ENCODE measurements at regions not wholly inside any gene's neighbourhood (a gene's known extent, or its start where the extent isn't known, plus 50 kb on each side); places are given as distances from the start of the nearest gene placed in this dataset.

DNA sequence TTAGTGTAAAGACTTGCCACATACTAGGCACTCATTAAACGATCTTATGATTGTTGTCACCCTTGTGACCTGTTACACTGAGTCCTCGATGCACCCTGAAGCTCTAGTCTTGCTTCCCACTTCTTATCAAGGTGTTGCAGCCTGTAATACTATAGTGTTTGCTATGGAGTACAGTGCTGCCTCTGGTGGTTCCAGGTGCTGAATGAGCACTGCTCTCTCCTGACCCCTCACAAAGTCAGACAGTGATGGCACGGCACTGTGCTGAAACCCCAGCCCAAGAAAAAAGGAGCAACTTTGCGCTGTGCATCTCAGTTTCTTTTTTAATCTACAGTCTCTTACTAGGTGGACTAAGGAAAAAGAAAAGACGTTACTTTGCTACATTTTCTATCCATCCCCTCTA lies 106.3 kb downstream of the GC start:
- 64 to 74% methylated on average over 3 to 5 of the region's 5 CpGs for WGBS, 2 experiments (ENCODE audit: insufficient coverage in 1 of 2, insufficient read length in 1 of 2)
- H3K4me1 Mint-ChIP-seq = peaks cover 18% of the 10 kb centered on the region
- peak; percentile 50 for DNase-seq
- no peaks in the 10 kb centered on the region for H3K9me3 Mint-ChIP-seq
- Histone ChIP-seq H3K27ac (ENCODE audit: low read depth, low read length) (no peak overlapping the region), H3K4me1 (ENCODE audit: control insufficient read depth, insufficient read depth, low read length) (peaks cover 3% of the 10 kb centered on the region), H3K4me3 (ENCODE audit: low read length) (no peak overlapping the region), H3K9me3 (ENCODE audit: control insufficient read depth, low read length) (no peaks in the 10 kb centered on the region), H3K27me3 (ENCODE audit: control insufficient read depth, insufficient read depth, low read length, poor library complexity, severe bottlenecking) (no peaks in the 10 kb centered on the region), H3K36me3 (ENCODE audit: control insufficient read depth, insufficient read depth, low read length) (no peaks in the 10 kb centered on the region), H3K9ac (ENCODE audit: extremely low read depth, low read length, poor library complexity, severe bottlenecking) (no peak overlapping the region)
- H3K36me3 Mint-ChIP-seq (ENCODE audit: low read depth) = peaks cover 2% of the 10 kb centered on the region
- H3K27me3 Mint-ChIP-seq (ENCODE audit: insufficient read depth) = no peaks in the 10 kb centered on the region
- TF ChIP-seq, protein P1, sequence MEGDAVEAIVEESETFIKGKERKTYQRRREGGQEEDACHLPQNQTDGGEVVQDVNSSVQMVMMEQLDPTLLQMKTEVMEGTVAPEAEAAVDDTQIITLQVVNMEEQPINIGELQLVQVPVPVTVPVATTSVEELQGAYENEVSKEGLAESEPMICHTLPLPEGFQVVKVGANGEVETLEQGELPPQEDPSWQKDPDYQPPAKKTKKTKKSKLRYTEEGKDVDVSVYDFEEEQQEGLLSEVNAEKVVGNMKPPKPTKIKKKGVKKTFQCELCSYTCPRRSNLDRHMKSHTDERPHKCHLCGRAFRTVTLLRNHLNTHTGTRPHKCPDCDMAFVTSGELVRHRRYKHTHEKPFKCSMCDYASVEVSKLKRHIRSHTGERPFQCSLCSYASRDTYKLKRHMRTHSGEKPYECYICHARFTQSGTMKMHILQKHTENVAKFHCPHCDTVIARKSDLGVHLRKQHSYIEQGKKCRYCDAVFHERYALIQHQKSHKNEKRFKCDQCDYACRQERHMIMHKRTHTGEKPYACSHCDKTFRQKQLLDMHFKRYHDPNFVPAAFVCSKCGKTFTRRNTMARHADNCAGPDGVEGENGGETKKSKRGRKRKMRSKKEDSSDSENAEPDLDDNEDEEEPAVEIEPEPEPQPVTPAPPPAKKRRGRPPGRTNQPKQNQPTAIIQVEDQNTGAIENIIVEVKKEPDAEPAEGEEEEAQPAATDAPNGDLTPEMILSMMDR (conservative IDR thresholded peaks at IDR 0.05) = peak; percentile 56
- H3K27ac Mint-ChIP-seq = no peak overlapping the region
- H3K4me3 Mint-ChIP-seq = no peak overlapping the region

DNA sequence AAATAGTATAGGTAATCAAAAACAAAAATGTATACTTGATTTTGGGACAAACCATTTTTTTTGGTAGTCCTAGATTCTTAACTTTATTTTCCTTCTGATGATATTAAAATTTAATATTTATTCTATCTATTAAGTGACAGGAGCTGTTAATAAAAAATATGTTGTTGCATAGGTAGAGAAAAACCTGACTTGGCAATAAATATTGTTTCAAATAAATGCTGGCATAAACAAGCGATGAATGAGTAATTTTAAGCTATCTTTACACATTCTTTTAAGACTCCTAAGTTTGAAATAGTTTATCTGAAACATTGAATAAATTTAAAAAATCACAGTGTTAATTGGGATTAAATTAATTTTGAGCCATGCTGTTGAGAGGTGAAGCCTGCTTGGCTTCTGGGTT lies 114.6 kb downstream of the GC start:
- Histone ChIP-seq H3K9me3 (ENCODE audit: control insufficient read depth, low read length) (peaks cover 7% of the 10 kb centered on the region), H3K36me3 (ENCODE audit: control insufficient read depth, insufficient read depth, low read length) (no peaks in the 10 kb centered on the region), H3K27ac (ENCODE audit: low read depth, low read length) (no peak overlapping the region), H3K9ac (ENCODE audit: extremely low read depth, low read length, poor library complexity, severe bottlenecking) (no peak overlapping the region), H3K4me1 (ENCODE audit: control insufficient read depth, insufficient read depth, low read length) (peaks cover 3% of the 10 kb centered on the region), H3K4me3 (ENCODE audit: low read length) (no peak overlapping the region), H3K27me3 (ENCODE audit: control insufficient read depth, insufficient read depth, low read length, poor library complexity, severe bottlenecking) (no peaks in the 10 kb centered on the region)
- H3K27ac Mint-ChIP-seq = no peak overlapping the region
- H3K27me3 Mint-ChIP-seq (ENCODE audit: insufficient read depth) = no peaks in the 10 kb centered on the region
- no peak for DNase-seq
- no peak overlapping the region for H3K4me3 Mint-ChIP-seq
- peaks cover 9% of the 10 kb centered on the region for H3K9me3 Mint-ChIP-seq
- H3K36me3 Mint-ChIP-seq (ENCODE audit: low read depth) = peaks cover 5% of the 10 kb centered on the region
- 100% methylated on average over 1 of the region's 1 CpG; no CpG with 5 or more reads in 1 of the 2 experiments for WGBS, 2 experiments (ENCODE audit: insufficient coverage in 1 of 2, insufficient read length in 1 of 2)
- TF ChIP-seq, protein P1 (conservative IDR thresholded peaks at IDR 0.05) = no peak
- H3K4me1 Mint-ChIP-seq = peaks cover 18% of the 10 kb centered on the region

DNA sequence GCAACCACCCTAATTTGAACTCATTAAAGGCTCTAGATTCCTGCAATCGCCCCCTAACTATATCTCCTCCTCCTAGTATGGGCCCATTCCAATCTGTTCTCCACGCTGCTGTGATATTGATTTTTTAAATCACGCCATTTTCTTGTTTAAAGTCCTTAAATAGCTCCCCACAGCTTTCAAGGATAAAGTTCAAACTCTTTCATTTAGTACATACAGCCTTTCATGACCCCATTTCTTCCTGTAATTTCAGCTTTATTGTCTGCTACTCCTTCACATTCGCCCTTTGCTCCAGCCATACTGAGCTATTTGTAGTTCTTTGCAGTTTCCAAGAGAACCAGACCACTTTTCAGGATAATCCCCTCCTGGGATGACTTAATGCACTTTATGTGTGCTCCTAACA lies 118.5 kb downstream of the GC start:
- H3K27me3 Mint-ChIP-seq (ENCODE audit: insufficient read depth) = no peaks in the 10 kb centered on the region
- H3K4me1 Mint-ChIP-seq = peaks cover 18% of the 10 kb centered on the region
- Histone ChIP-seq H3K27me3 (ENCODE audit: control insufficient read depth, insufficient read depth, low read length, poor library complexity, severe bottlenecking) (no peaks in the 10 kb centered on the region), H3K36me3 (ENCODE audit: control insufficient read depth, insufficient read depth, low read length) (no peaks in the 10 kb centered on the region), H3K9ac (ENCODE audit: extremely low read depth, low read length, poor library complexity, severe bottlenecking) (no peak overlapping the region), H3K9me3 (ENCODE audit: control insufficient read depth, low read length) (peaks cover 7% of the 10 kb centered on the region), H3K27ac (ENCODE audit: low read depth, low read length) (no peak overlapping the region), H3K4me1 (ENCODE audit: control insufficient read depth, insufficient read depth, low read length) (peaks cover 3% of the 10 kb centered on the region), H3K4me3 (ENCODE audit: low read length) (peak overlapping the region; percentile 14)
- H3K36me3 Mint-ChIP-seq (ENCODE audit: low read depth) = peaks cover 5% of the 10 kb centered on the region
- H3K27ac Mint-ChIP-seq = no peak overlapping the region
- no peak for DNase-seq
- H3K4me3 Mint-ChIP-seq = no peak overlapping the region
- peaks cover 9% of the 10 kb centered on the region for H3K9me3 Mint-ChIP-seq
- TF ChIP-seq, protein P1 (conservative IDR thresholded peaks at IDR 0.05) = no peak
- WGBS, 2 experiments (ENCODE audit: insufficient coverage in 1 of 2, insufficient read length in 1 of 2) = 76 to 77% methylated on average over 4 of the region's 4 CpGs
